ENCODE measurements at regions not wholly inside any gene's neighbourhood (a gene's known extent, or its start where the extent isn't known, plus 50 kb on each side); places are given as distances from the start of the nearest gene placed in this dataset.
"Not testable (repeated sequence)": the region's sequence is repeated elsewhere in the genome, so short reads cannot be mapped to it uniquely, and the experiment has no call there.

- DNase-seq = no peak
Measured at GRCh38 chr2:67872481-67872880, 190.3 kb downstream of the C1D start.

DNA sequence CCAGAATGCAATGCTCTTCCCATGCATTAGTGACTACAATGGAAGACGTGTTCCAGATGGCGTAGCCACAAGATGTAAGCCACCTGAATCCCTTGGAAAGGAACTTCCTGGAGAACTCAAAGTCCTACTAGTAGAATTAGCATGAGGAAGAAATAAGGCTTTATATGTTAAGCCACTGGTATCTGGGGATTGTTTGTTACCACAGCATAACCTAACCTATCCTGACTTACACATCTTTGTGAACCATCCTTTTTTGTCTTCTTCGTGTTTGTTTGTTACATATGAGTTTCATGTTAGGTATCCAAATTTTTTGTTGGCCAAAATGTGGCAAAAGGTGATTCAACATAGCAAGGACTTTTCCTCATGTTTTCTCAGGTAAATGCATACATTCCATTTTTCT is 188.9 kb downstream of the C1D start:
- no peak for DNase-seq

- DNase-seq = no peak
Measured at GRCh38 chr2:67876176-67876575, 186.6 kb downstream of the C1D start.

GRCh38 chr2:67877301-67877700 is 185.5 kb downstream of the C1D start:
- no peak for DNase-seq

DNA sequence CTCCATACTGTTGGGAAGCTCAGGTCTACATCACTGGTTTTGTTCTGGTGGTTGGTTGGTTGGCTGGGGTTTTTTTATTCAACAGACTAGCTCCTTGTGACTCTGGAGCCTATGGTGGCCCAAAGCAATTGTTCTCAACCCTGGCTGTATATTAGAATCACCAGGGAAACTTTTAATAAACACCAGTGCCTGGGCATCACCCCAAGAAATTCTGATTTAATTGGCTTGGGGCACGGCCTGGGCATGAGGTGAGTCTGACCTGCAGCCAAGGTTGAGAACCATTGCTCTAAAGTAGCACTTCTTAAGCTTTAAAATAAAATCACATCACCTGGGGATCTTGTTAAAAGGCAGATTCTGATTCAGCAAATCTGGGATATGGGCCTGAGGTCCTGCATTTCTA is 184.1 kb downstream of the C1D start:
- no peak for DNase-seq

DNA sequence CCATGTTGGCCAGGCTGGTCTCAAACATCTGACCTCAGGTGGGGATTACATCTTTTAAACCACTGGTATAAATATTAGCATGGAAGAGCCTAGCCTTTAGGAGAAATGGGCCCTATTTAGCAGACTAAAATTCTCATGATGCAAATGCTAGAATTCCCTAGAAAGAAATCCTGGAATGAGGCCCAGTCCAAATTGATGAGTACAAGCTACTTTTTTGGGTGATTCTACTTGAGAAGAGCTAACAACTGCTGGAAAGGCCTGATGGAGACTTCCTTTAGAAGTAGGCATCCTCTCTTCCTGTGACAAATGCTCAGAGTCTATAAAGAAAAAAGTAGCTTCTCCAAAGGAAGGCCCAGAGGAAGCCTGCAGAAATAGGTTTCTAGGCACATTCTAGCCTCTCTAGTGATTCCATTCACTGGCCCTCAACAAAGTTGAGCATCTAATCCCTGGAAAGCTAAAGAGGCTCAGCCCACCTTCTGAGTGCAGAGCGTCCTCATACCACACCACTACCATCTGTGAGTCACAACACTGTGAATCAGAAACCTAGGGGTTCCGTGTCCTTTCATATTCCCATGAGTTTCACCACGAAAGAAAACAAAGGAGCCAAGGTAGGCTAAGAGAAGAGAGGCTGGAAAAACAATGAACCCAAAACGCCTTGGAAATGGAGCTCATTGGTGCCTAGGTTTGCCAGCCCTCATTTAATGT is 183.1 kb downstream of the C1D start:
- DNase-seq = no peak

GRCh38 chr2:67880291-67880761 is 182.5 kb downstream of the C1D start:
- no peak for DNase-seq

DNA sequence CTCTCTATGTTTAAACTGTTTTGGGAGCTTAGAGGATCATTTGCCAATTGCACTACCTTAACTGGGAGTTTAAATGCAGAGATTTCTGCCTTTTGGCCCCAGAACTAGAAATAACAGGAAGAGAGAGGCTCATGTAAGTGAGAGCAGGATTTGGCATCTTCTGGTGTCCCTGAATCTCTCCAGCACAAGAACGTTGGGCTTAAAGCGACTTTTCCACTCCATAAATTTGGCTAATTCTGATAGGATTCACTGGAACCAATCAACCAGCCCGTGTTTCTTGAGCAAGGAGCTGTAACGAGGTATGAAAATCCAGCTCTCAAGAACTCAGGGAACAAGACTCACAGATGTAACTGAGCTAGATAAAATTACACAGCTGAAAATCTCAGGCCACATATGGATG is 181.0 kb downstream of the C1D start:
- DNase-seq = no peak

GRCh38 chr2:67883316-67884087 is 179.3 kb downstream of the C1D start:
- no peak for DNase-seq

- no peak for DNase-seq
Measured at GRCh38 chr2:67888351-67889005, 174.3 kb downstream of the C1D start.

DNA sequence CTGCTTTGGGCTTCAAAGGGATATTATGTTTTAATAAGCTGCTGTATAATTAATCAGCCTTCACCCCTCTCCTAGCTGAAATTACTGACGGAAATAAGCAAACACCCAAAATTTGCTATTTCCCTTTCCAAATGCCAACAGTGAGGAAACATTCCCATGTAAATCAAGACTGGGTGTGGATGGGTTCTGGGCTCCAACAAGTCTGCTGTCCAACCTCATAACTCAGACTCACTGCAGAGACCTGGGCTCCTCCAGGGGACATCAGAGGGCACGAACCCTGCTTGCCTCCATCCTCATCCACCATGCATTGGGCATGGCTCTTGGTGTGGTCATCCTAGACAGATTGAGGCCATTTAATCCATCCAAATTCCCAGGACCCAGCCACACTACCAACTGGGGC is 173.7 kb downstream of the C1D start:
- no peak for DNase-seq

DNA sequence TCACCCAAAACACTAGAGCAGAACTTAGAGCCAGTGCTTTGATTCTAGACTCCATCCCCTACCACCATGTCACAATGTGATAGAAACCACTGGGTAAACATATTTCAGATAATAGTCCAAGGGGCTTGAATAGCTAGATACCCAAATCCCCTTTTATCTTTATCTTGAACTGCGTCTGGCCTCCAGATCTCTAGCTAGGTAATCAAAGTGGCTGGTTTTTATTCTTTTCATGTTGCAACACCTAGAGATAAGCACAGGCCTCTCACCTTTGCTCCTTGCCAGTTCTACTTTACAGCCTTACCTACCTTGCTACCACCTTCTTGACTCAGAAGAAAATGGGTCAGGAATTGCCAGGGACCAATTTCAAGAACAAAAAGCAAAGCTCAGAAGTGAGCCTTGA is 171.2 kb downstream of the C1D start:
- no peak for DNase-seq

GRCh38 chr2:67892339-67892846 is 170.4 kb downstream of the C1D start:
- no peak for DNase-seq

GRCh38 chr2:67895227-67895941 is 167.4 kb downstream of the C1D start:
- DNase-seq = peak; percentile 79

GRCh38 chr2:67896076-67896475 is 166.7 kb downstream of the C1D start:
- peak; percentile 64 for DNase-seq

- no peak for DNase-seq
Measured at GRCh38 chr2:67896476-67896875, 166.3 kb downstream of the C1D start.

DNA sequence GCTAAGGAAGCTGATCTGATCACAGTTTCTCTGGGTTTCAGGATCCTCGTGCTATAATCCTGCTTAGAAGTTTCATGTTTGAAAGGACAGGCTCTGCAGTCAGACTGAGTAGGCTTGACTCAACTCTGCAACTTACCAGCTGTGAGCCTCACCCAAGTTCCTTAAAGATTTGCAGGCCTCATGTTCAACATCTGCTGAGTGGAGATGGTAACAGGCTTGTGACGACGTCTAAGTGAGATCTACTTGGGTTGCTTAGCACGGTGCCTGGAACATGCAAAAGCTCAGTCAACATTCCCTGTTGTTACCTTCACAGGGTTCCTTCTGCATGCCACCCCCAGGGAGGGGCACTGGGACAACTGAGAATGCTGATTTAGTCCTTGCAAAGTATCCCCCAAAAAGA is 164.2 kb downstream of the C1D start:
- DNase-seq = no peak

GRCh38 chr2:67899187-67899586 is 163.6 kb downstream of the C1D start:
- DNase-seq = no peak

DNA sequence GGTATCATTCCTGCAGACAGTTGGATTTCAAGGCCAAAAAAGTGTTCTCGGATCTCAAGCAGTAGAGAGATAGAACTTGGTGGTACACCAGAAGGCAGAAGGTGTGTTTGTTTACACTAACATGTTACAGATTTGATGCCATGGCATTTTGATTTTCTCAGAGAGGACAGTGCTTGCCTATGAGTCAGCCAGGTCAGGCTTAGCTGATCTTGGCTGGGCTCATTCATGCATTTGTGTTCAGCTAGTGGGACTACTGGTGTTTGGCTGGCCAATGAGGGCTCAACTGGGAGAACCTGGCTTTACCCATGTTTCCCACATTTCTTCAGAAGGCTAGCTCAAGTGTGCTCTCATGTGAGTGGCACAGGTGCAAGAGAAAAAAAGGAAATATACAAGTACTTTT is 162.0 kb downstream of the C1D start:
- no peak for DNase-seq

DNA sequence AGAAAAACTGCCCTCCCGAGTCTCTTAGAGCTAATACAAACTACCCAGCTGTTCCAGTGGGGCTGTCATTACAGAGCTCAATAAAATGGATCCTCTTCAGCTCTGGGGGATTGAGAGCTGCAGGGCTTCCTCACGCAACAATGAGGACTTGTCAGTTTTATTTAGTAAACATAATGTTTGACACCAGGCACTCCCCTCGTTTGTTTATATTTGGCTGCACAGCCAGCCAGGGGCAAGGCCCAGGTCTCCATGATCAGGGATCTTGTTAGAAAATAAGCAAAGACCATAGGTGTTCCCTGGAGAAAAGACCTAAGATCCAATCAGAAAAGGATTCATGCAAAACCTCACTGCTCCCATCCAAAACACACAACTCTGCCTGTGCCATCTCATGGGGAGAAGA is 158.2 kb downstream of the C1D start:
- DNase-seq = no peak

DNA sequence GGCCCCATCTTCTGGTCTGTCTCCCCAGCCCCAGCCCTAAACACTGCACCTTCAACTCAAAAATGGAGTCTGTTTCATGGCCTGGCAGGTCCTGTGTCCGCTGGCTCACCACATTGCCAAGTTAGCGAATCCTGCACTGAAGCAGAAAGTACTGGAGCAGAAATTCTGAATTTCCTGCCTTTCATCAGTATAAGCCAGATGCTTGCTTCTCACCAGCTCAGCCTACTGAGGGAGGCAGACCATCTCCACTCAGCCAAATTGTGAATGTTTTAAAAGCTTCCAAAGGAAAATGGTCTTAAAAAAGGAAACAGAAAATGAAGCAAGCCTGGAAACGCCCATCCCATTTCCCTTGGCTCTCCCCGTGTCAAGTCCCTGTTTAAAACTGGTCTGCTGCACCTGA is 157.8 kb downstream of the C1D start:
- no peak for DNase-seq

DNA sequence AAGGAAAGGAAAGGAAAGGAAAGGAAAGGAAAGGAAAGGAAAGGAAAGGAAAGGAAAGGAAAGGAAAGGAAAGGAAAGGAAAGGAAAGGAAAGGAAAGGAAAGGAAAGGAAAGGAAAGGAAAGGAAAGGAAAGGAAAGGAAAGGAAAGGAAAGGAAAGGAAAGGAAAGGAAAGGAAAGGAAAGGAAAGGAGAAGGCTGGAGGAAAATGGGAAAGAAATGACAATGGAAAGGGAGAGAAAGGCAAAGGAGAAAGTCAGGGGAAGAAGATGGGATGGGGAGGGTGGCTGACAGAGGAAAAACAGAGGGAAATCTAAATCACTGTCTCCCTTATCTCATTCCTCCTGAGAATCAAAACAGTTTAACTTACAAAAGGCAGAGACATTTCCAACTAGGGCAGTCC is 156.3 kb downstream of the C1D start:
- DNase-seq = not testable (repeated sequence)
